Gastroesophageal sphincter (tissue), 3 donors: ENCODE measurements at regions not wholly inside any gene's neighbourhood (a gene's known extent, or its start where the extent isn't known, plus 50 kb on each side); places are given as distances from the start of the nearest gene placed in this dataset.

ENCODE experiments used
- POLR2A ChIP-seq, 2 donors: fragments of 450-650 bp; IDR thresholded peaks; one replicate each; pipeline ENCODE4 v1.6.1; 2017; ENCODE audit warnings: antibody characterized with exemption in 2 of 2, mild to moderate bottlenecking in 2 of 2, moderate library complexity in 1 of 2
- TF ChIP-seq, protein P1 (sequence below), 4 experiments: fragments of 200-600 bp in 2 of 4; fragments of 450-650 bp in 2 of 4; sonication (generic) in 1 of 4; IDR thresholded peaks; one replicate each; pipeline ENCODE4 v1.5.1; 2017 to 2019; ENCODE audit warnings: antibody characterized with exemption in 4 of 4, mild to moderate bottlenecking in 2 of 4, moderate library complexity in 2 of 4

DNA sequence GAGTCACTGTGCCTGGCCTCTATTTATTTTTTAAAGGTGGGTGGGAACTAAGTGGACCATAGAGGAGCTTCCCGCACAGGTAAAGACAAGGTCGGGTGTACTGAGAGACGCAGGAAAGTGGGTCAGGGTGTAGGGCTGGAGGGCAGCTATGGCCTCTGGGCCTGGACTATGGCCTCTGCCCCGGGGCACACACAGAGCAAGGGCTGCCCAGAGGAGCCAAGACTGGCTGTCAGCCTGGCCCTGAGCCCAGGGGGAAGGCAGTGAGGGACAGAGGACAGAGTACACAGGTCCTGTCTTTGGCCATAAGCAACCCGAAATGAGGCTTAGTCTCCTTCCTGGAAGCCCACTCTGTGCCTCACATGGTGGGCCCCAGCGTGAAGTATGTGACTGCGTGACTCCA is 102.1 kb upstream of the PRB2 start:
- no peak for TF ChIP-seq POLR2A (IDR thresholded peaks at IDR 0.05)
- TF ChIP-seq, protein P1, sequence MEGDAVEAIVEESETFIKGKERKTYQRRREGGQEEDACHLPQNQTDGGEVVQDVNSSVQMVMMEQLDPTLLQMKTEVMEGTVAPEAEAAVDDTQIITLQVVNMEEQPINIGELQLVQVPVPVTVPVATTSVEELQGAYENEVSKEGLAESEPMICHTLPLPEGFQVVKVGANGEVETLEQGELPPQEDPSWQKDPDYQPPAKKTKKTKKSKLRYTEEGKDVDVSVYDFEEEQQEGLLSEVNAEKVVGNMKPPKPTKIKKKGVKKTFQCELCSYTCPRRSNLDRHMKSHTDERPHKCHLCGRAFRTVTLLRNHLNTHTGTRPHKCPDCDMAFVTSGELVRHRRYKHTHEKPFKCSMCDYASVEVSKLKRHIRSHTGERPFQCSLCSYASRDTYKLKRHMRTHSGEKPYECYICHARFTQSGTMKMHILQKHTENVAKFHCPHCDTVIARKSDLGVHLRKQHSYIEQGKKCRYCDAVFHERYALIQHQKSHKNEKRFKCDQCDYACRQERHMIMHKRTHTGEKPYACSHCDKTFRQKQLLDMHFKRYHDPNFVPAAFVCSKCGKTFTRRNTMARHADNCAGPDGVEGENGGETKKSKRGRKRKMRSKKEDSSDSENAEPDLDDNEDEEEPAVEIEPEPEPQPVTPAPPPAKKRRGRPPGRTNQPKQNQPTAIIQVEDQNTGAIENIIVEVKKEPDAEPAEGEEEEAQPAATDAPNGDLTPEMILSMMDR (IDR thresholded peaks at IDR 0.05), result no peak
